Colon (tissue), 2 donors: ENCODE measurements at regions not wholly inside any gene's neighbourhood (a gene's known extent, or its start where the extent isn't known, plus 50 kb on each side); places are given as distances from the start of the nearest gene placed in this dataset.
"Not testable (repeated sequence)": the region's sequence is repeated elsewhere in the genome, so short reads cannot be mapped to it uniquely, and the experiment has no call there.

Experiments used
- FAIRE-seq: peaks from 2 replicates; lab custom pipeline; 2012; peaks lifted over from hg19 to GRCh38; lab: Jason Lieb, UNC
- donor health status: control.
- donor health status: control.

DNA sequence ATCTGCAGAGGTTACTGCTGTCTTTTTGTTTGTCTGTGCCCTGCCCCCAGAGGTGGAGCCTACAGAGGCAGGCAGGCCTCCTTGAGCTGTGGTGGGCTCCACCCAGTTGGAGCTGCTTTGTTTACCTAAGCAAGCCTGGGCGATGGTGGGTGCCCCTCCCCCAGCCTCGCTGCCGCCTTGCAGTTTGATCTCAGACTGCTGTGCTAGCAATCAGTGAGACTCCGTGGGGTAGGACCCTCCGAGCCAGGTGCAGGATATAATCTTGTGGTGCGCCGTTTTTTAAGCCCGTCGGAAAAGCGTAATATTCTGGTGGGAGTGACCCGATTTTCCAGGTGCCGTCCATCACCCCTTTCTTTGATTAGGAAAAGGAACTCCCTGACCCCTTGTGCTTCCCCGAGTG lies 211.4 kb downstream of the BTBD3 start:
- FAIRE-seq, result not testable (repeated sequence)

DNA sequence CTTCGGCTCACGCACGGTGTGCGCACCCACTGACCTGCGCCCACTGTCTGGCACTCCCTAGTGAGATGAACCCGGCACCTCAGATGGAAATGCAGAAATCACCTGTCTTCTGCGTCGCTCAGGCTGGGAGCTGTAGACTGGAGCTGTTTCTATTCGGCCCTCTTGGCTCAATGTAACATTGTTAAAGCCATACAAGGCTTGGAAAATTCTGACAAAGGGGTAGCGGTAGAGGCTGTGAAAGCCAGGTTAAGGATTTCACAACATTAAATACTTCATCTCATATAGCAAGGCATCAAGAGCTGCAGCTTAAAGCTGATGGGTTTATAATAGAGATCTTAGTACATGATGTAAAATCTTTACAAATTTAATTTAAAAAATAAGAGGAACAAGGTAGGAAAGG lies 211.8 kb downstream of the BTBD3 start:
- not testable (repeated sequence) for FAIRE-seq

DNA sequence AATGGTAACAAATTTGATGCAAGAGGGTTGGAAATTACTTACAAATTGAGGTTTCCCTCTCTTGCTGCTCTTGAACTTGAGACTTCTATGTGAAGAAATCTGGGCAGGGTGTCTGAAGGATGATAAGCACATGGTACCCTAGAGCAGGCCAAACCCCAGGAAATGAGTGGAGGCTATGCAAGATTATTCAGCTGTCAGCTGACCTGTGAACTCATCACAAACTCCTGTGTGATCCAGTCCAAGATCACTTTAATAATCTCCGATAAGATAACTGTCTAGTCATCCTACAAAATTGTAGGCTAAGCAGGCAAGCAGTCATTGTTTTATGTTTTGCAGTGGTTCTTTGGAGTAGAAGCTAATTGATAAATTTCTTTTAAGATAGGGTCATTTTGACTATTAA lies 213.1 kb downstream of the BTBD3 start:
- FAIRE-seq, result no peak

- FAIRE-seq, result no peak
Measured at GRCh38 chr20:12133553-12133952, 215.9 kb downstream of the BTBD3 start.

- FAIRE-seq, result not testable (repeated sequence)
Measured at GRCh38 chr20:12145951-12146350, 228.3 kb downstream of the BTBD3 start.

- no peak for FAIRE-seq
Measured at GRCh38 chr20:12152996-12153395, 235.3 kb downstream of the BTBD3 start.

- FAIRE-seq, result no peak
Measured at GRCh38 chr20:12153628-12154027, 235.9 kb downstream of the BTBD3 start.

DNA sequence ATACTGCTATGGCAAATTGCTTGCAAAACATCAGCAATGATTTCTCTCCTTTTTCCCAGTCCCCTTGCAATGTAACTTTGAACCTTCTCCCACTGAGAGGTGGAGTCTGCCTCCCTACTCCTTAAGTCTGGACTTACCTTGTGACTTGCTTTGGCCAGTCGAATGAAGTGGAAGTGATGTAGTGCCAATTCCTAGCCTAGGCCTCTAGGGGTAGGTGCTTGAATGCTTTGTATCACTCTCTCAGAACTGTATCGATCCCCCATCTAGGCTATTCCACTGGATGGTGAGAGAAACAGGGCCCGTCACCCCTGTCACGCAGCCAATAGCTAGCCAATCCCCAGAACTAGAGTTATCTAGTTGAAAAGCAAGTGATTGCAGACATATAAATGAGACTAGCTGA lies 238.6 kb downstream of the BTBD3 start:
- FAIRE-seq, result no peak

DNA sequence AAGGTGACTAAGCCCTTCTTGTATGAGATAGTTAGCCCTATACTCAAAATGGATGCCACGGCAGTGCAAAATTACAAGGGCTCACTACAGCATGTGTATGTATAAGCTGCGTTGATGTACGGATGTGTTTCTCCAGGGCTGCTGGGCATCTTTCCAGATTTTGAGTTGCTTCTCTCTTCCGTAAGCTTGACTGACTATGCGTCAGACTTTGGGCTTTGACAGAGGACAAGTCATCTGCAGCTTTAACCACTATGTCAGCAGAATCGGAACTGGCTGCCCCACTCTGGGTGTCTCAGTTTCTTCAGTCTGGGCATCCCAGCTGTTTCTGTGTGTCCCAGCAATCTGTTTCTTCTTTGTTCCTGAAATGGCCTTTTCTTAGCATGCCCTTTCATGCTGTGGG lies 241.6 kb downstream of the BTBD3 start:
- FAIRE-seq, result no peak

GRCh38 chr20:12161734-12162133 lies 244.0 kb downstream of the BTBD3 start:
- FAIRE-seq, result no peak

DNA sequence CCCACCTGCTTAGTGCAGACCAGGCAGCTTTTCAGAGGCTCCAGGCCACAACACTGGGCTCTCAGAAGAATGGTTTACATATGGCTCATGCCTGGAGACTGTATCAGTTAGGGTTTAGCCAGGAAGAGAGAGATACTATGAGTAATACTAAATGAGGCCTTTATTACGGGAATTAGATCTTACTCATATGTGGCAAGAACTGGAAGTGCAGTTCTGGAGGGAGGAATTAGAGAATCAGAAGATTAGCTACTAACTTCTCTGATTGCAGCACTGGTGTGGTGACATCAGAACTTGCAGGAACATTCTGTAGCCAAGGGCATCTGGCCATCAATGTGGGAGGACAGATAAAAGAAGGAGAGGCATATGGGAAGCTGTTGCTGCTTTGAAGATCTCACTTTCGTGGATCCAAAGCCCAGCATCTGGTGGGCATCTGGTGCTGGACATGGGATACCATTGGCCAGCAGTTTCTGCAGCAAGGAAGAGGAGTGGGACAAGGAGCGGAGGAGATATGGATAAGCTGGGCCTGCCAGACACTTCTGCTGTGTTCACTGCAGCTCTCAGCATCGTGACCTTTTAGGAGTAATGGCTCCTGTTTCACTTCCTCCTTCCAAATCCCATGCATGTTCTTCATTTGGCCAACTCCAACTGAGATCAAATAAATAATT lies 248.5 kb downstream of the BTBD3 start:
- FAIRE-seq, result no peak

GRCh38 chr20:12170406-12170805 lies 252.7 kb downstream of the BTBD3 start:
- no peak for FAIRE-seq

GRCh38 chr20:12171923-12172524 lies 254.3 kb downstream of the BTBD3 start:
- FAIRE-seq, result no peak

- FAIRE-seq, result no peak
Measured at GRCh38 chr20:12173347-12174012, 255.8 kb downstream of the BTBD3 start.

- no peak for FAIRE-seq
Measured at GRCh38 chr20:12175538-12175937, 257.8 kb downstream of the BTBD3 start.

DNA sequence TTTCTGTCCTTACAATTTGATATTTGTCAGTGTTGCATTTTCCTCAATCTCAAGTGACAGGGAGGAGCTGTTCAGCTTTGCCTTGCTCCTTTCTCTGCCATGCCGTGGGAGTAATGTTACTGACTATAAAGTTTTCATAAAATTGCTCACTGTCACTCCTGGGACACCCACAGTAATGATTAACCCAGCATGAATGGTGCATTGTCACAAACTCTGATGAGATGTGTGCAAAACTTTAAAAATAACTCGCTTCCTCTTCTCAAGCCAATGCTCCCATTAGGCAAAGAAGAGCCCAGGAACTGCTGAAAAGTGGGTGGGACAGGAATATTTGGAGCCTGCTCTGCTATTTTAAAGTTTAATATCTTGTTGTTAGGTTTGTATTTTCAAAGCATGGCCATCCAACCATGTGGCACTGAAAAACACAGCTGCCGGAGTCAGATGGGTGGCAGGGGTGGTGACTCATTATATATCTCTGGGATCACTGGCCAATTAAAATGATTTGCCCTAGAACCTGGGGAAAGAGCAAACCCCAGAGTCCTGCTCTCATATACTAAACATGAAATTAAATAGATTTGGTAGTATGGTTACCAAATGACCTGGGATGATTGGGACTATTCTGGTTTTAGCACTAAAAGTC lies 260.1 kb downstream of the BTBD3 start:
- FAIRE-seq, result no peak

- no peak for FAIRE-seq
Measured at GRCh38 chr20:12179692-12180091, 262.0 kb downstream of the BTBD3 start.

DNA sequence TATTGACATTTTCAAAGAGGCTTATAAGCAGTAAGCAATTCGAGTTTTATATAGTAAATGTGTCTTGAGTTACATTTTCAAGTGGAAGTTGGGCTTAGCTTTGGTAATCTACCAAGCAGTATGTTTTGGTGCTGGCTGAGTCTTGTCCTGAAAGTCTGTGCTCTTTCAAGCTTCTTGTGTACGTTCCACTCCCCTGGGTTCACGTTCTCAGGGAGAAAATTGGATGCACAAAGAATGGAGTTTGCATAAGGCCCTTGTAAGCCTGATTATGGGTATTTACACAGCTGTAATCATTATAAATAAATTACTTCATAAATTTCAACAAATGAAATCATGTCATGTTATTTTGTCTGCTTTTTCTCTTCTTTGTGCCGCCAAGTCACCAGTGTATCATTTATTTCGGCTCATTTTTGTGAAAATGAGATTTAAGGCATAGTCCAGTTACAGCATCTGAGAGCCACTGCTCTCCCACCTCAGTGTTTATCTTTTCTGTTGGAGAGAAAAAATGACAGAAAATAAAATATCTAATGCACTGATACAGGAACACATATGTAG lies 262.5 kb downstream of the BTBD3 start:
- FAIRE-seq, result no peak

GRCh38 chr20:12198281-12198680 lies 280.6 kb downstream of the BTBD3 start:
- FAIRE-seq, result no peak

GRCh38 chr20:12199703-12200102 lies 282.0 kb downstream of the BTBD3 start:
- no peak for FAIRE-seq

GRCh38 chr20:12201289-12201991 lies 283.7 kb downstream of the BTBD3 start:
- FAIRE-seq, result no peak

- FAIRE-seq, result no peak
Measured at GRCh38 chr20:12203399-12203798, 285.7 kb downstream of the BTBD3 start.
